Endothelial cell of umbilical vein (primary cell): ENCODE measurements at regions not wholly inside any gene's neighbourhood (a gene's known extent, or its start where the extent isn't known, plus 50 kb on each side); places are given as distances from the start of the nearest gene placed in this dataset.

Source experiments
- BruUV-seq: library from RNA; stranded (reverse); fragments of 400-500 nt; replicated peaks from 2 replicates; lab custom pipeline; 2021; lab: Mats Ljungman, UMichigan
- CTCF ChIA-PET: fragments of 300-600, 350-600 bp; sonication (Branson Sonifier 250); formaldehyde crosslinking; loops from one replicate; lab custom pipeline; 2021; ENCODE audit warnings: antibody characterized with exemption, inconsistent platforms; lab: Charles Lee
- POLR2A ChIA-PET: fragments of 300-600, 350-600 bp; sonication (Branson Sonifier 250); formaldehyde crosslinking; loops from one replicate; lab custom pipeline; 2021; ENCODE audit warnings: antibody characterized with exemption, inconsistent platforms; lab: Charles Lee
- DNase-seq: peaks from one replicate; pipeline ENCODE4 v3.0.0-alpha.2; 2011; ENCODE audit warnings: low read depth, low spot score
- FAIRE-seq: peaks from 2 replicates; lab custom pipeline; 2011; peaks lifted over from hg19 to GRCh38; lab: Jason Lieb, UNC
- H2AFZ ChIP-seq: 2 replicates; pipeline ENCODE4 v1.6.0; 2012; ENCODE audit warnings: low read depth, low read length, control low read depth, inconsistent platforms
- H3K27ac ChIP-seq: 2 replicates; pipeline ENCODE4 v1.5.1; 2011; ENCODE audit warnings: low read depth, mild to moderate bottlenecking, control low read depth, low read length, moderate library complexity; ENCODE audit not compliant: insufficient read depth
- H3K27me3 ChIP-seq, 2 experiments: 2 replicates each; pipeline versions ENCODE4 v1.6.0 to v1.6.1; 2011; ENCODE audit warnings: low read length in 2 of 2, mixed read lengths in 1 of 2; ENCODE audit not compliant: control insufficient read depth in 2 of 2, insufficient read depth in 2 of 2
- H3K36me3 ChIP-seq, 2 experiments: 2 replicates in 1 of 2; 3 replicates in 1 of 2; pipeline ENCODE4 v1.5.1; 2011; ENCODE audit warnings: low read length in 2 of 2, mild to moderate bottlenecking in 1 of 2, moderate library complexity in 1 of 2; ENCODE audit not compliant: control insufficient read depth in 2 of 2, insufficient read depth in 2 of 2; ENCODE audit errors: extremely low read depth in 1 of 2
- H3K4me1 ChIP-seq: 3 replicates; pipeline ENCODE4 v1.5.1; 2011; ENCODE audit warnings: mild to moderate bottlenecking, low read length; ENCODE audit not compliant: control insufficient read depth, insufficient read depth; ENCODE audit errors: extremely low read depth
- H3K4me2 ChIP-seq: 2 replicates; pipeline ENCODE4 v1.6.1; 2011; ENCODE audit warnings: low read length, control low read depth, mixed read lengths; ENCODE audit not compliant: insufficient read depth
- H3K4me3 ChIP-seq, 3 experiments: fragments of 200-600 bp in 1 of 3; sonication (generic), shearing (Covaris generic) in 1 of 3; replicated peaks in 1 of 3; 2 replicates each; pipeline ENCODE4 v1.5.1; 2011 to 2016; ENCODE audit warnings: control low read depth in 3 of 3, low read length in 3 of 3, mild to moderate bottlenecking in 2 of 3, inconsistent platforms in 1 of 3, low read depth in 1 of 3, moderate library complexity in 1 of 3; ENCODE audit not compliant: insufficient read depth in 1 of 3
- H3K79me2 ChIP-seq: 2 replicates; pipeline ENCODE4 v1.6.0; 2012; ENCODE audit warnings: low read length, inconsistent platforms; ENCODE audit not compliant: control insufficient read depth, insufficient read depth
- H3K9ac ChIP-seq: replicated peaks from 2 replicates; pipeline ENCODE3; 2011; ENCODE audit warnings: low read length, control low read depth; ENCODE audit not compliant: insufficient read depth; ENCODE audit errors: extremely low read depth
- H3K9me1 ChIP-seq: replicated peaks from 3 replicates; pipeline ENCODE4 v1.6.0; 2011; ENCODE audit warnings: mild to moderate bottlenecking, low read length; ENCODE audit not compliant: control insufficient read depth, insufficient read depth; ENCODE audit errors: extremely low read depth
- H3K9me3 ChIP-seq: replicated peaks from 2 replicates; pipeline ENCODE4 v1.5.1; 2012; ENCODE audit warnings: low read length, inconsistent platforms; ENCODE audit not compliant: control insufficient read depth, insufficient read depth
- H4K20me1 ChIP-seq: replicated peaks from 2 replicates; pipeline ENCODE3; 2011; ENCODE audit warnings: mild to moderate bottlenecking, low read length; ENCODE audit not compliant: control insufficient read depth, insufficient read depth; ENCODE audit errors: extremely low read depth
- CTCF ChIP-seq, 2 donors: IDR thresholded peaks; 1 replicate in 1 of 2; 2 replicates in 1 of 2; pipeline ENCODE4 v1.5.1; 2011; ENCODE audit warnings: low read length in 2 of 2, mild to moderate bottlenecking in 2 of 2, moderate library complexity in 2 of 2, control low read depth in 1 of 2, inconsistent platforms in 1 of 2, low read depth in 1 of 2; ENCODE audit not compliant: insufficient read depth in 1 of 2; ENCODE audit errors: extremely low read depth in 1 of 2
- EZH2 ChIP-seq: IDR thresholded peaks from 2 replicates; pipeline ENCODE4 v1.6.1; 2012; ENCODE audit warnings: borderline replicate concordance, low read depth, mild to moderate bottlenecking, moderate library complexity, low read length, inconsistent platforms; ENCODE audit not compliant: severe bottlenecking
- FOS ChIP-seq: IDR thresholded peaks from 2 replicates; pipeline ENCODE4 v1.6.1; 2011; ENCODE audit warnings: mild to moderate bottlenecking, low read length, moderate library complexity, borderline replicate concordance; ENCODE audit not compliant: insufficient read depth
- GATA2 ChIP-seq: IDR thresholded peaks from 2 replicates; pipeline ENCODE4 v1.7.0; 2011; ENCODE audit warnings: low read depth, mild to moderate bottlenecking, moderate library complexity, mixed read lengths, low read length; ENCODE audit not compliant: insufficient read length, insufficient read depth
- JUN ChIP-seq: IDR thresholded peaks from 2 replicates; pipeline ENCODE4 v1.6.1; 2011; ENCODE audit warnings: borderline replicate concordance, low read depth; ENCODE audit not compliant: insufficient read length, insufficient read depth
- MAX ChIP-seq: IDR thresholded peaks from 2 replicates; pipeline ENCODE4 v1.6.1; 2011; ENCODE audit not compliant: insufficient read depth, insufficient read length
- MYC ChIP-seq: IDR thresholded peaks from one replicate; pipeline ENCODE4 v1.6.1; 2011; ENCODE audit warnings: mild to moderate bottlenecking, low read depth, low read length
- POLR2A ChIP-seq: IDR thresholded peaks from 2 replicates; pipeline ENCODE4 v1.6.1; 2012; ENCODE audit warnings: low read depth, mild to moderate bottlenecking, control low read depth, low read length
- POLR2AphosphoS5 ChIP-seq: IDR thresholded peaks from 2 replicates; pipeline ENCODE4 v1.6.1; 2012; ENCODE audit warnings: low read depth, mild to moderate bottlenecking, control low read depth, low read length, moderate library complexity; ENCODE audit not compliant: insufficient read depth
- dilution Hi-C: fragments of 300-500 bp; cut with MboI; formaldehyde crosslinking; loops from one replicate; pipeline ENCODE4 v1.15.0; 2019; ENCODE audit warnings: low sequenced_read_pairs; ENCODE audit not compliant: extremely low pct_ligation_motif_present
- intact Hi-C: fragments of 100-400 bp; cut with micrococcal nuclease; formaldehyde crosslinking; loops from one replicate; pipeline ENCODE4 v1.10.0; 2022

- Histone ChIP-seq H2AFZ (no peak overlapping the region), H3K27me3 (no peaks in the 10 kb centered on the region)
These were observed 1119.9 kb upstream of the AUTS2 start for GRCh38 chr7:68478326-68478725.

More at GRCh38 chr7:68478326-68478725, 1119.9 kb upstream of the AUTS2 start:
- no peak for TF ChIP-seq GATA2
- no peak for TF ChIP-seq POLR2A
- TF ChIP-seq FOS, result no peak
- TF ChIP-seq MYC, result no peak
- TF ChIP-seq CTCF (IDR thresholded peaks at IDR 0.05; ENCODE audit: extremely low read depth in 1 of 2, insufficient read depth in 1 of 2, low read depth in 1 of 2, low read length in 2 of 2), result no peak
- no peak for TF ChIP-seq EZH2
- TF ChIP-seq MAX, result no peak
- no peak for TF ChIP-seq JUN
- no peak for TF ChIP-seq POLR2AphosphoS5
- Histone ChIP-seq H3K27ac (no peak overlapping the region), H3K4me2 (no peak overlapping the region), H3K9me3 (peaks cover 5% of the 10 kb centered on the region), H4K20me1 (no peaks in the 10 kb centered on the region), H3K4me1 (no peaks in the 10 kb centered on the region), H3K36me3 (no peaks in the 10 kb centered on the region), H3K79me2 (no peaks in the 10 kb centered on the region), H3K4me3 (no peak overlapping the region), H3K9ac (no peak overlapping the region), H3K9me1 (no peaks in the 10 kb centered on the region)
- ChIA-PET POLR2A (no interaction called here), CTCF (no interaction called here)
- FAIRE-seq (no peak), DNase-seq (no peak)
- dilution Hi-C loops, result no loop called here
- BruUV-seq, result no TSS peak
- intact Hi-C loops, result no loop called here
